Posterior vena cava (tissue), 2 donors: ENCODE measurements at regions not wholly inside any gene's neighbourhood (a gene's known extent, or its start where the extent isn't known, plus 50 kb on each side); places are given as distances from the start of the nearest gene placed in this dataset.
"Not testable (repeated sequence)": the region's sequence is repeated elsewhere in the genome, so short reads cannot be mapped to it uniquely, and the experiment has no call there.

Source experiments
- DNase-seq: peaks from one replicate; pipeline ENCODE4 v3.0.0-alpha.2; 2020; ENCODE audit warnings: low spot score
- intact Hi-C, 2 donors: fragments of 100-400 bp; cut with DNase I; formaldehyde crosslinking; loops; one replicate each; pipeline versions ENCODE4 v1.14.1 to v1.14.2; 2022 to 2023
- donor health status: DM: yes; HTN: yes; CAD: no.
- donor health status: DM: yes; HTN: yes; CAD: no.

- DNase-seq = no peak
- intact Hi-C loops = no loop called here
These were observed 193.9 kb upstream of the EDNRA start for GRCh38 chr4:147286846-147287587.

- intact Hi-C loops = no loop called here
- DNase-seq = no peak
These were observed 193.4 kb upstream of the EDNRA start for GRCh38 chr4:147287588-147287890.

DNA sequence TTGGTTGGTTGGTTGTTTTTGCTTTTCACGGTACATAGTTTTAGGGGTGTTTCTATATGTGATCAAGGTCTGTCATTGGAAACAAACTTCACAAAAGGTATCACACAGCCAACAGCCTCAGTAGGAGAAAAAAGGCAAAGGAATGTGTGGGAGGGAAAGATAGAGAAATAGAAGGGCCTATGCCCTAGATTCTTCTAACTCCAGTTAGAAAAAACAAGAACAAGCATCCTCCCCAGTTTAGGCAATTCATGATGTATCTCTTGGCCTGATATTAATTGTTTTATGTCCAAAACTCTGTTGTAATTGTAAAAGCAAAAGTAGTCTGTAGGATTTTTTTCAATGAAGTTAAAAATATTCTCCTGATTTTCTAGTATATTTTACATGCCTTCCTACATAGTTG is 192.4 kb upstream of the EDNRA start:
- intact Hi-C loops = no loop called here
- DNase-seq = no peak

- intact Hi-C loops = no loop called here
- DNase-seq = no peak
These were observed 191.7 kb upstream of the EDNRA start for GRCh38 chr4:147289181-147289580.

DNA sequence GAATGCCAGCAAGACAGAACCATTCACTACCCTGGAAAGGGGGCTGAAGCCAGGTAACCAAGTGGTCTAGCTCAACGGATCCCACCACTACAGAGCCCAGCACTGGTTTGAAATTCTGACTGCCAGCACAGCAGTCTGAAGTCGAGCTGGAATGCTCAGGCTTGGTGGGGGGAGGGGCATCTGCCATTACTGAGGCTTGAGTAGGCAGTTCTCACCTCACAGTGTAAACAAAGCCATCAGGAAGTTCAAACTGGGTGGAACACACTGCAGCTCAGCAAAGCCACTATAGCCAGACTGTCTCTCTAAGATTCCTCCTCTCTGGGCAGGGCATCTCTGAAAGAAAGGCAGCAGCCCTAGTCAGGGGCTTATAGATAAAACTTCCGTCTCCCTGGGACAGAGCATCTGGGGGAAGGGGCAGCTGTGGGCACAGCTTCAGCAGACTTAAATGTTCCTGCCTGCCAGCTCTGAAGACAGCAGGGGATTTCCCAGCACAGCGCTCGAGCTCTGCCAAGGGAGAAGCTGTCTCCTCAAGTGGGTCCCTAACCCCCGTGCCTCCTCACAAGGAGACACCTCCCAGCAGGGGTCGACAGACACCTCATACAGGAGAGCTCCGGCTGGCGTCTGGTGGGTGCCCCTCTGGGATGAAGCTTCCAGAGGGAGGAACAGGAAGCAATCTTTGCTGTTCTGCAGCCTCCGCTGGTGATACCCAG is 188.1 kb upstream of the EDNRA start:
- intact Hi-C loops, DNase-seq: not testable (repeated sequence)

DNA sequence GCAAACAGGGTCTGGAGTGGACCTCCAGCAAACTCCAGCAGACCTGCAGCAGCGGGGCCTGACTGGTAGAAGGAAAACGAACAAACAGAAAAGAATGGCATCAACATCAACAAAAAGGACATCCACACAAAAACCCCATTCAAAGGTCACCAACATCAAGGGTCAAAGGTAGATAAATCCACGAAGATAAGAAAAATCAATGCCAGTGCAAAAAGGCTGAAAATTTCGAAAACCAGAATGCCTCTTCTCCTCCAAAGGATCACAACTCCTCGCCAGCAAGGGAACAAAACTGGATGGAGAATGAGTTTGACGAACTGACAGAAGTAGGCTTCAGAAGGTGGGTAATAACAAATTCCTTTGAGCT is 187.6 kb upstream of the EDNRA start:
- DNase-seq, intact Hi-C loops: not testable (repeated sequence)

- no peak for DNase-seq
- intact Hi-C loops = no loop called here
These were observed 181.7 kb upstream of the EDNRA start for GRCh38 chr4:147299205-147299604.

GRCh38 chr4:147303174-147303872 is 177.6 kb upstream of the EDNRA start:
- no peak for DNase-seq
- intact Hi-C loops = no loop called here

GRCh38 chr4:147303873-147304229 is 177.0 kb upstream of the EDNRA start:
- intact Hi-C loops = no loop called here
- DNase-seq = no peak

DNA sequence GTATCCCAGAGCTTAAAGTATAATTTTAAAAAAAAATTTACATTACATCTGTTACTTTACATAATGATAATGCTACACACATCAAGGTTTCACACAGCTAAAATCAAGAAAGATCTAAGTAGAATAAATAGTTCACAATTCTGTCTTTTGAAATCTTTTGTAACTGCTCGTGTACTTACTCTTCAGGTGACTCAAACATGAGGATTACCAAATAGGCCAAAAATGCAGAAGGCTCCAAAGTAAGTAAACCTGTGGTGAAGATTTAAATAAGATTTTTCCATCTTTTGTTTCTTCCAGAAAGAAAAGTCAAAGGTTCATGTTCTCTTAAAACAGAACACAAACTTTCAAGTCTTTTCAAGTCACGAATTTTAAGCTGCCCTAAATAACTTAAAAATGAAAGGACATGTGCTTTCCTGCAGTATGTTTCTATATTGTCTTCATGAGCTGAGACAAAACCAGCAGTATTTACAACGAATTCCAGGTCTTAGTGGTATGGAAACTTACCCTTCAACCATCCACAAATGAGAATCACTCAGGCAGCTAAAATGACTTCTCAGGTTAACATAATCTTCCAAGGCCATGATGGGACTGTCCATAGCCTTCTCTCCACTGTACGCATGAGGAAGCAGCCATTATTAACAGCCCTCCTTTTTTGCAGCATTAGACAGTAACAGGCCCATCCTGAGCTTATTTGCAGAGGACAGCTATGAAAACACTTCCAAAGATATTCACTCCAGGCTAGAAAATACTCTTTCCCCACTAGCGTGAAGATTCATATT is 172.8 kb upstream of the EDNRA start:
- DNase-seq = no peak
- intact Hi-C loops = no loop called here

DNA sequence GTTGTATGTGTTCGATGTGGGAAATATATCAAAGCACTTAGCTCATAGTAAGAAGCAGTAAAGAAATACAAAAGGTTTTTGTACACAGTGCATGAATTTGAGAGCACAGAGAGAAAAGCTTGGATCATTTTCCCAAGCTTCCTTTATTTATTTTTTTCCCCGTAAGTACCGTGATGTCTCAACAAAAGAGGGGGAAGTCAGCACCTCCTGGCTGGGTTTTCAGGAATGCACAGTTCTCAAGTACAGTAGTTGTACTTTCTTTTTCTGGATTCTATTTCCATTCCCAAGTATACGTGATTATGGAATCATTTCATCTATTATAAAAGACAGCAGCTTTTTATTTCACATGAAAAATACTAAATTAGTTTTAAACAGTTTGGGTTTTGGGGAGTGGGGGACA is 171.5 kb upstream of the EDNRA start:
- intact Hi-C loops = no loop called here
- DNase-seq = no peak

- intact Hi-C loops = no loop called here
- no peak for DNase-seq
These were observed 170.6 kb upstream of the EDNRA start for GRCh38 chr4:147310312-147310711.

DNA sequence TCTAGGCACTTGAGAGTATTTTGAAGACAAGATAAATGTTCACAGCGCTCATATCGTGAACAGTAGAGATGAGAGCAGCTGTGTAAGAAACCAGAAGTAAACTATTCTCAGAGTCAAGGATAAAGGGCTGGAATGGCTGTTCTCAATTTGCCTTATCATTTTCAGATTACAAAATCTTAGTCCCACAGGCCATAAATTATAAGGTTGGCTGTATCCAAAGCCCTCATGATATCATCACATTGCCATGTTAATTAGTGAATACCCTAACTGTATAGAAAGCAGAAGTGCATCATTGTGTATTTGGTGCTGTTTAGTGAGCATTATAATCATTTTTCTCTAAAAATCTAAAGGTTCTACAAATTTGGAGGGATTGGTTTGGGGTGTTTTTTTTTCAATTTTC is 168.9 kb upstream of the EDNRA start:
- DNase-seq = no peak
- intact Hi-C loops = no loop called here

- no peak for DNase-seq
These were observed 168.4 kb upstream of the EDNRA start for GRCh38 chr4:147312376-147313046.

DNA sequence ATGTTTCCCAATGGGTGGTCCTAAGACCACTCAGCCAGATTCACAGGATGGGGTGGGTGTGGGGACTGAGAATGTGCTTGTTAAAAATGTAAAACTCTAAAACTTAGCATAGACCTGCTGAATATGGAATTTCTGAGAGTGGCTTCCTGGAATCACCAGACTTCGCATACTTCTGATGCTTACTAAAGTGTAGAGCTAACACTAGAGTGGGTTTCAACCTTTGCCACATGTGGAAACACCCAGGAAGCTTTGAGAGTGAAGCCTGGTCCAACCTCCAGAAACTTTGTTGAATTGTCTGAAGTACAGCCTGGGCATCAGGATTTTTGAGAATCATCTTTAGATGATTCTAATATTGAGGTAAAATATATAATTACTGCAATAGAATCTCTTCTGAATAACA is 167.8 kb upstream of the EDNRA start:
- intact Hi-C loops = no loop called here
- no peak for DNase-seq

More at GRCh38 chr4:147312376-147313046, 168.4 kb upstream of the EDNRA start:
- intact Hi-C loops = no loop called here

GRCh38 chr4:147318586-147318985 is 162.3 kb upstream of the EDNRA start:
- no peak for DNase-seq
- intact Hi-C loops = no loop called here

DNA sequence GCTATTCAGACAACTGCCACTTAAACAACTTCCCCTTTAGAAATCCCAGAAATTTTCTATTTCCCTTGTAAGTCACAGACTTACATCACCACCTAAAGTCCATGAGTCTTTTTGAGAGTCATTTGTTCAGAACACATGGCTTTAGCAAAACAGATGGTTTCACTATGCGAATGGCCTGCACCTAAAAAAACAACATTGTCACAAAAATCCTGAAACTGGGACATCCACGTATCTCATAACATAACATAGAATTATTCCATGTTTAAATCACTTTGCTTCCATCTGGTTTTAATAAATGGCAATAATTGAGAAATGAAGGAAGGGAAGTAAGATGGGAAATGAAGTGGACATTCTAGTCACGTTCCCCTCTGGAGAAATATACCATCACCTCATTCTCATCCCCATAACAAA is 155.3 kb upstream of the EDNRA start:
- no peak for DNase-seq
- intact Hi-C loops = no loop called here

DNA sequence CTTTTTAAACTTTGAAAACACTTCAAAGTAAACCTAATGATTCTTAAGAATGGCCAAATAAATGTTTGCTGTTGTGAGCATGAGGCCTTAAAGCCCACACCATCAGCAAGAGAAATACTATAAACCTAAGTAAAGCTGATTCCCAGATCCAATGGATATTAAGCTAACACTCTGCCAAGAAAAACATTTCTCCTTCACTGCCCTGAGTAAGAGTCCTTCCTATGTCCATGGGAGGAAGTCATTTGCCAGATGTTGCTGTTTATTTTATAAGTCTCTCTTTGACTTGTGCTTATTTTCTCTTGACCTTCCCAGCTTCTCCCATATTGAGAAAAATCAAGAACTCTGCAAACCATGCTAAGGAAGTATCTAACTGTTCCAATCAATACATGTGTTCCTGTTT is 154.3 kb upstream of the EDNRA start:
- intact Hi-C loops = no loop called here
- no peak for DNase-seq

- DNase-seq = no peak
- intact Hi-C loops = no loop called here
These were observed 153.6 kb upstream of the EDNRA start for GRCh38 chr4:147327322-147327721.

DNA sequence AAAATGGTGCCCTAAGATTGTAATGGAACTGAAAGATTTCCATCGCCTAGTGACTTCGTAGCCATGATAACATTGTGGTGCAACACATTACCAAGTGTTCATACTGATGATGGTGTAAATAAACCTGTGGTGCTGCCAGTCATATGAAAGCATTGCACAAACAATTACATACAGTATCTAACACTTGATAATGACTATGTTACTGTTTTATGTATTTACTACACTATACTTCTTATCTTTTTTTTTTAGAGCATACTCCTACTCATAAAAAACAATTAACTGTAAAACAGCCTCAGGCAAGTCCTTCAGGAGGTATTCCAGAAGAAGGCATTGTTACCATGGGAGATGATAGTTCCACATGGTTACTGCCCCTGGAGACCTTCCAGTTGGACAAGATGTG is 152.7 kb upstream of the EDNRA start:
- intact Hi-C loops = no loop called here
- no peak for DNase-seq
